HG03064 (cell line): ENCODE measurements at regions not wholly inside any gene's neighbourhood (a gene's known extent, or its start where the extent isn't known, plus 50 kb on each side); places are given as distances from the start of the nearest gene placed in this dataset.

ENCODE experiments used
- ATAC-seq: cut with Tn5 transposase; IDR thresholded peaks from one replicate; pipeline ENCODE4 v1.9.1; 2021; ENCODE audit warnings: low read depth; ENCODE audit not compliant: unreplicated experiment

DNA sequence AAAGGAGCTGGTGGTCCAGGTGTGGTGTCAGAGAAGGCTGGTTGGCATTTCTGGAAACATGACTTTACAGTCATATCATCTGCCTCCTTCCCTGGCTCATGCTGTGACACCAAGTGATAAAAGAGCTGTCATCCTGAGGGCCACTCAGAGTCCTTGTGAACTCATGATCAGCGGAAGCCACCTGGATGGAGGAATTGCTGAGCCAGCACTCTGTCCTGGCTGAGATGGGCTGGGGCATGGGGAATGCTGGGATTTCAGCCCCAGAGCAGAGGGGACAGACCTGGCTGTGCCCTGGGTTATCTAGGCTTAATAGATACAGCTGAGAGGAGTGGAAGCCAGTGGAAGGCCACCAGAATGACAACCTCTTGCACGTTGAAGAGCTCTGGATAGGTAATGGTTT is 214.3 kb downstream of the DHX35 start:
- ATAC-seq, result no peak

DNA sequence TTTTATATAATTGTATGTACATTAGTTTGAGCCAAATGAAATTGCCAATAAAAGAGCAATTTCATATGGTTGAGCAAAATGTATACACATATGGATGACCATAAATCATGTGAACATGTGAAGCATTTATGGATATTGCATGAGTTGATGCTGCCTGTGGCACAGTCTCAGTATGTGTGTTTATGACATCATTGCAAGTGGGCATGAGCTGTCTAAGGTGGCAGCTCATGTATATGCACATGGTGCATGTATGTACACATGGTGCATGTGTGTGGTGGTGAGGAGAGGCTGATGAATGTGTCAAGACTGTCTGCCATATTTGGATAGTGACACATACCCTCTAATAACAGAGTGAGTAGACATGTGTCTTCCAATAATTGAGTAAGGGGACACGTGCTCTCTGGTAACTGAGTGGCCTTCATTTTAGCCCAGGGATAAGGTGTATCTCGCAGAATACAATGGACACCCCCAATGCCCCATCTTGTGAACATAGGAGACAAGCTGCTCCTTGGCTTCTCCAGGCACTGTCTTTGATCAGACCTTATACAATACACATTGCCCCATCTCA is 208.8 kb downstream of the DHX35 start:
- ATAC-seq, result no peak

DNA sequence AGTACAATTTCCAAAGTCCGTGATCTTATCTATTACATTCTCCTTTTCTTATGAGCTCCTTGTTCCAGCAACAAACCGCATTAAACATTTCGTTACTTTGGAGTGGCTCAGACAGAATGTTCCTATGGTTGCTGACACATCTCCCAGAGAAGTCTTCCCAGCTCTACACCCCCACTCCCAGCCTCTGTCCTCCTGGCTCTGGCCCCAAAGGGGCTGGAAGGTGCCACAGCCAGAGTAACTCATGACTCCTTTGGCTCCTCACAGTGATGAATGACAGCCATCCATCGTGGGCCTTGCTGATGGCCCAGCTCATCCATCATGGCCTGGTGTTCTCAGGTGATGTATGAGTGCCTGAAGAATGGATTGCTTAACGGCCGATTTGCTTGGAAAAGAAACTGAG is 203.0 kb downstream of the DHX35 start:
- ATAC-seq, result no peak

DNA sequence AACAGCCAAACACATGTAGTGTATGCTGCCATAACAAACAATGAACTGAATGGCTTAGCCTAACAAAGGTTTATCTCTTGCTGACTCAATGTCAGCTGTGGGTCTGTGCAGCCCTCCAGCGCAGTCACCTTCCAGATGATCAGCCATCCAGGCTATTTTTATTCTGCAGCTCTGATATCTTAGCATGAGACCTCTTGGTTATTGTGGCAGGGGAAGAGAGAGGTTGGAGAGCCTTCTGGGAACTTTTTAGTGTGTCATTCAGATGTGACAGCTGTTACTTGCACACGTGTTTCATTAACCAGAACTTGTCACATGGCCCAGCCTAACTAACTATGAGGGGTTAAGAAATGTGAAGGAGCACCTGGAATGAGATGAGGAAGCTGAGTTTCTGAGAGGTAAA is 202.5 kb downstream of the DHX35 start:
- ATAC-seq, result no peak

DNA sequence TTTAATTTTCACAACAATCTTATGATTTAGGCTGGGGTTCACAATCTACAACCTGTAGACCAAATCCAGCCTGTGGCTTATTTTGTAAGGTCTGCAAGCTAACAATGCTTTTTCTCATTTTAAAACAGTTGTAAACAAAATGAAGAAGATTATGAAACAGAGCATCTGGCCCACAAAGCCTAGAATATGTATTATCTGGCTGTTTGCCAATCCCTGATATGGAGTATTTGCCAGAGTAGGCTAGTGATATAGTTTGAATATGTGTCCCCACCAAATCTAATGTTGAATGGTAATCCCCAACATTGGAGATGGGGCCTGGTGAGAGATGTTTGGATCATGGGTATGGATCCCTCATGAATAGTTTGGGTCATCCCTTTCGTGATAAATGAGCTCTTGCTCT is 201.8 kb downstream of the DHX35 start:
- ATAC-seq, result no peak

DNA sequence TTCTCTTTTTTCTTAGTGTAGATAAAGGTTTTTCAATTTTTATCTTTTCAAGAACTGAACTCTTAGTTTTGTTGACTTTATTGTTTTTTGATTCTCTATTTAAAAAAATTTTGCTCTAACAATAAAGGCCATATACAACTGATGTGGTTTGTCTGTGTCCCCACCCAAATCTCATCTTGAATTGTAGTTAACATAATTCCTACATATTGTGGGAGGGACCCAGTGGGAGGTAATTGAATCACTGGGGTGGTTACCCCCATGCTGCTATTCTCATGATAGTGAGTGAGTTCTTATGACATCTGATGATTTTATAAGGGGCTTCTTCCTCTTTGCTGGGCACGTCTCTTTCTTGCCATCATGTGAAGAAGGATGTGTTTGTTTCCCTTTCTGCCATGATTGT is 199.8 kb downstream of the DHX35 start:
- no peak for ATAC-seq

DNA sequence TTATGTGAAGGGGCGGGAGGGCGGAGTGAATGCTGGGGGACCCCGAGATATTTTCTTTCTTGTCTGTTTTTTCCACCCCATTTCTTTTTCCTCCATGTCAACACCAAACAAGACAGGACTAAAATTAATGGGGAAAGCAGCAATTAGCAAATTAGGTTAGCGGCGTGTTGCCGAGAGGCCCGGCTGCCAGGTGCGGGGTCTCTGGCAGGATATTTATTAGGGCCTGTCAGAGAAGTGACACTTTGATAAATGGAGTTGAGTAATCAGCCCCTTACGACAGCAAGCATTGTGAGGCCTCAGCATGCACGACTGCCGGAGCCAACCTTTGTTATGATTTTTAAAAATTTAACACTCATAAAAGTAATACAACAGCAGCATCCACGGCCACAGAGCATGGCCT is 193.8 kb downstream of the DHX35 start:
- ATAC-seq, result no peak

DNA sequence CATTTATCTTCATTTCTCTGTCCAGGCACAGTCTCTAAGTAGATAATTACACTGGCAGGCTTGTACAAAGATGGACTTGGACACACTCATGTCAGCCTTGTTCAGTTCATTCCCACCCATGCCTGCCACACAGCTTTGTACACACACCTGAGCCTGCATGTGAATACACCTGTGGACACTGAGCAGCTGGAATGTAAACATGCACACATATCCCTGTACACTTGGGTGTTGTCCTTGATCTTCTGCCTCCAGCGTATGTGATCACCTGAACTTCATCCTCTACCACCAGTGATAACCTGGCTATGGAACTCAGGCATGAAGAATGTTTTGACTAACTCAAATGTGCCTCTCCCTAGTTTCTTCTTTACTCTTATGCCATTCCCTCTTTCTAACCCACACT is 190.6 kb downstream of the DHX35 start:
- no peak for ATAC-seq

DNA sequence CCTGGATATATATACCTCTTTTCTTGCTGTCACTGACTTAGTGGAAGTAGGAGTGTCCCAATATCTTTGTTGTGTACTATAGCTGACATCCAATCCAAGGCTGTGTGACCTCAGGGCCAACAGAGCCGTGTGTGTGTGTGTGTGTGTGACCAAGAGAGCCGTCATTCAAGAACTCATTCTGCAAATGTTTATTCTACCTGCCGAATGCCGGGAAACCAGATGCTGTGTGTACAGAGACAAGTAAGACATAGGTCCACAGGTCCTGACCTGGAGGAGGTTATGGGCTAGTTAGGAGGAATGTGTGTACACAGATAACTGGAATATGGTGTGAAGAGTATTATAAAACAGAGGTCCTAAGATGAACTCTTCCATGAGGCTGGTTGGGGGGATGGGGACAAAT is 190.0 kb downstream of the DHX35 start:
- ATAC-seq, result no peak

DNA sequence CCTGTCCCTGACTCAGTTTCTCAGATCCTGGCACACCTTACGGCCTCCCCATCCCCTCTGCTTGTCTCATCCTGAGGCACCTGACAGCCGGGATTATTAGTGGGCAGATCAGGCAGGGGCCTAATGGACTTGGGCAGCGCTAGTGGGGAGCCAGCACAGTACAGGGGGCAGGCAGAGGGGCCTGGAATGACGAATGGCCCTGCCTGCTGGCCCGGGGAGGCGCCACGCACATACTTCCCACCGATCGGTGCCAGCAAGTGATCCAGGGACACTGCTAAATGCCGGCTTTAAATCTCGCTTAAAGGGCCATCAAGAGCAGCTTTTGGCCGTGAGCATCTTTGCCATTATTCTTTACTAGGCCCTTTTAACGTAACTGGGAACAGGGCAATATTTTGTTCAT is 188.4 kb downstream of the DHX35 start:
- ATAC-seq, result no peak

DNA sequence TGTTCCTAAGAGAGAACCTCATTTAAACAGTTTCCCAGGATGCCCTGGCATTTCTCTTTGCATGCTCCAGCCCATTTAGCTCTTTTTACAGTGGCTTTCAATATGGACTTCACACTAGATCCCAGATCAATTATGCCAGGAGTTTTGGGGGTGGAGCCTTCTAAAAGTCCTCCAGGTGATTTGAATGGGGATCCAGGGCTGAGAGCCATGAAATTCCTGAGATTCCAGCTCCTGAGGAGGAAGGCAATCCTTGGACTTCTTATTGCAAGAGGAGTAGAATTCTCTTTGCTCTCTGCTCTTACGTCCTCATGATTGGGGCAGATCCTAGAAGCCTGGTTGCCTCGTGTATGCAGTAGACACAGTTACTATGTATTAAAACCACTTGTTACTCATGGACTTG is 184.2 kb downstream of the DHX35 start:
- ATAC-seq, result no peak

DNA sequence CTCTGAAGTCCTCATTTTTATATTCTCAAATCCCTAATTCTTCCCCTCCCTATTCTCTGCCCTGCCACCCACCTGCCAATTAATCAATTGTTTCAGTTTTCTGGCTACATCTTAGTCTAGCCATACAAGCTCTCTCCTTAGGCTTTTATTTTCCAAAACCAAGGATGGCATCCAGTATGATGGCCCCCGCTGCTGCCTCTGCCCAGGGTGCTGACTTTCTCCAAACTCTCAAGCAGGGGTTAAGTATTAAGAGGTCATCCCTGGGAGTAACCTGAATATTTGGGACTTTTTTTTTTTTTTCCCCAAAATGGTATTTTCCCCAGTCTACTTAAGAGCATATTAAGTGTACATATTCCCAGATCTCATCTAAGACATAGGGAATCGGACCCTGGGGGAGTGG is 183.8 kb downstream of the DHX35 start:
- ATAC-seq, result no peak

DNA sequence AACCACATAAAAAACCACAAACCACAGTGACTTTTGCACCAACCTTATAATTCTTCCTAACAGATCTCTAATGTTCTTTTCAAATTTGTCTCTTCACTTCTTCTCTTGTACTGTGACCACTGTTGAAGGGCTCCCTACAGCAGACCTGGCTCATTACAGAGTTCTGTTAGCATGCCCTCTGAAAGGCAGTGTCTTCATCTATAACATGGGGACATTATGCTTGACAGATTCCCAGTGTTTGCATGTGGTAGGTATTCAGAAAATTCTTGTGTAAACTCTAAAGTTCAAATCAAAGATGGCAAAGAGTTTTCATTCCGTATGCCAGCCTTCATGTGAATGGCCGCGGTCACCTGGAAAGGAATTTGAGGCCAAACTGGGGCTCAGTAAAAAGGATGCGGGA is 182.6 kb downstream of the DHX35 start:
- ATAC-seq, result no peak

DNA sequence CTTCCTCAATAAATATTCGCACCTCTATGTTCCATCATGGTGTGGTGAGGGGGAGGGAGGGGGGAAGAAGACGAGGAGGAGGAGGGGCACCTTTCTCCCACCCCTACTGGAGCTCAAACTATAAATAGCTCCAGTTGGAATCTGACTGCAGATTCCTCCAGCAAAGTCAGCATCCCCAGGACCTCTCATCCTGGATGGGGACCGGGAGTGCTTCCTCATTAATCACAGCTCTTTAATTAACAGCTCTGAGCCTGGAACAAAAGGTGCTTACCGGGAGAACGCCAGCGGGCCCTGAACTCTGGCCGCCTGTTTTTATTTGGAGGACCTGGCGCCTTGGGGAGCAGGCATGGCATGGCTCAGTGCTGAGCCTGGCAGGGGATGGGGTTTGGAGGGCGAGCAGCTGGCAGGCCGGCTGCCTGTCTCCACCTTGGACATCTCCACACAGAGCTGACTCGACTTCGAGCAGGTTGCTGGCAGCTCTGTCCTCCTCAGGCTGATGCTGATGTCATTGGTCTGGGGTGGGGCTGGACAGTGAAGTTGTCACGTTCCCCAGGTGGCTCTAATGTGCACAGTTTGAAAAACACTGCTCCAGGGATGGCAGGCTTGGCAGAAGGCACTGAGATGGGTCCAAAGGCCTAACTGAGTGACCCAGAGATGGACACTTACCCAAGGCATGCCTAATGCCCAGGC is 180.4 kb downstream of the DHX35 start:
- no peak for ATAC-seq

DNA sequence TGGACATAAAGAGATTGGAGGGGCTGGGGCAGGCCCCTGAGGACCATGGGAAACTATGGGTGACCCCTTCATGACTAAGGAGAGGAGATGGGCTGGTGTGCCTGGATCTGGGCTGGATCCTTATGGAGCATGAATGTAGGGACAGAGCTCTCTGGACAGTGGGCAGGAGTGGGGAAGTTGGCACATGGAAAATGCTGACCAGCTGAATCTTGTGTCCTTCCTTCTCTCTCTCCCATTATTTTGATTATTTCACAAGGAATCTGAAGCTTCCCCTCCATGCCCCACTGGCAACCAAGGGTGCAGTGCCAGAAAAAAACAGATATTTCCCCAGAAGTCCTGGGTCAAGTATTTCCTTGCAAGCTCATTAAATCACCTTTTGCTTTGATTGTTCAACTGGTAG is 175.2 kb downstream of the DHX35 start:
- no peak for ATAC-seq

DNA sequence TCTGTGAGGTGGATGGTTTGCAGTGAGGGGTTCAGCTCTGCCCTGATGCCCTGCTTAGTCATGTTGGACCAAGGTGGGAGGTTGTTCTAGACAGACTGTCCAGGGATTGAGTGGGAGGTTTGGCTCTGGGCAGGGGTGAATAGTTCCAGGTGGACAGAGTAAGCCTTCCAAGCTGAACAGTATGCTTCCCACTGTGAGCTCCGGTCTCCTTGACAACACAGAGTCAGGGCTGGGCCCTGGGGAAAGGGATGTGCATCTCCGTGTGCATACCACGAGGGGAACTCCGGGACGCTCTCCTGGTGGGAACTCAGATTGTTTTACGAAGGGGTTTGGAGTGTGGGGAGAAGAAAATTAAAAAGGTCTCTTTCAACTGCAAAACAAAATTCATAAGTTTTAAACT is 174.7 kb downstream of the DHX35 start:
- no peak for ATAC-seq

DNA sequence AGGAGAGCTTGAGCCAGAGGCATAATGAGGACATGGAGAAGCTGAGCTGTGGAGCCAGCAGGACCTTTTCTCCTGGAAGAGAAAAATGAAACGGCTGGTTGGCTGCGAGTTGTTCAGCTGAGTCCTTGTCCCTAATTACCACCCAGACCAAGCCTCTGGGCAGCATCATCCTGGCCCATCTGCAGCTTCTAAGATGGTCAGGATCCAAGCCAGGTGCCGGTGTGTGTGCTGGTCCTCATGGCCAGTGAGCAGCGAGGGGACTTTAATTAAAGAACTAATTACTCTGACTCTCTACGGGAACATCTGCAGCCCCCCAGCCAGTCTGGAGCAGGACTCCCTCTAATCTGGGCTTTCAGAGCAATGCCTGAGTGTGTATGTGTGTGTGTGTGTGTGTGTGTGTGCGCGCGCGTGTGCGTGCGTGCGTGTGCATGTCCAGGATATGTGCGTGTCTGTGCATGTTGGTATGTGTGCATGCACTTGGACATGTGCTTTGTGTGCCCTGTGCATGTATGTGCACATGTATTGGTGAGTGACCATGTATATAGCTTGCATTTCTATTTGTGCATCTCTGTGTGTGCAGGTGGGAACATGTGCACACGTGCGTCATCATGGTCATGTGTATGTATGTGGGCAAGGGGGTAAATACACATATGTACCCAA is 173.9 kb downstream of the DHX35 start:
- ATAC-seq, result no peak

DNA sequence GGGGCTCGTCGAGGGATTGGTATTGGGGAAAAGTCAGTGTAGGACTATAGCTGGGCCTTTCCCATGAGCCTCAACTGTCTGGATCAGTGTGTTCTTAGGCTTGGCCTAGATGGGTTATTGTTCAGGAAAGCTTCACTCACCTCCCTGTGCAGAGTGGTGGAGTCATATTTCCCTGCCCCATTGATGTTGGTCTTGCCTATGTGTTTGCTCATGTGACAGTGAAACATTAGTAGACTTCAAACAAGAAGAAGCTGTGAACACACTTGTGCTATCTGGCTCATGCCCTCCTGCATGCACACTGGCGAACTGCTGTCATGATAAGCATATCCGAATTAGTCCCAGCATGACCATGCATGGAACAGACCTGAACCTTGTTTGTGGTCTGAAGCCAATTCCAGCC is 171.1 kb downstream of the DHX35 start:
- ATAC-seq, result no peak

DNA sequence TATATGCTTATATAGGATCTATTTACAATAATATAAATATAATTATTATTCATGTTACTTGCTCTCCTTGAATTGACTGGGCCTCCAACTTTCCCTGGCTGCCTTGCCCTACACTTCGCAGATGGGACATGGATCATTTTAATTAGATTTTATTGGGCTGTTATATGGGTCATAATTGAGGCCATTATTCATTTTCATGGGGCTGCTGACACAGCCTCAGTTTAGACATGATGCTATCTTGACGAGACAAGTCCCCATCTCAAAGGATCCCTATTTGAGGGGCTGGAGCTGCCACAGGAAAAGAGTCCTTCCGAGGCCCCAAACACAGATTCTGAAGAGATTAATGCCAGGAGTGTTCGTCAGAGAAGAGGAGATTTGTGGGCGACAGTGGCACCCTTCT is 170.4 kb downstream of the DHX35 start:
- no peak for ATAC-seq

DNA sequence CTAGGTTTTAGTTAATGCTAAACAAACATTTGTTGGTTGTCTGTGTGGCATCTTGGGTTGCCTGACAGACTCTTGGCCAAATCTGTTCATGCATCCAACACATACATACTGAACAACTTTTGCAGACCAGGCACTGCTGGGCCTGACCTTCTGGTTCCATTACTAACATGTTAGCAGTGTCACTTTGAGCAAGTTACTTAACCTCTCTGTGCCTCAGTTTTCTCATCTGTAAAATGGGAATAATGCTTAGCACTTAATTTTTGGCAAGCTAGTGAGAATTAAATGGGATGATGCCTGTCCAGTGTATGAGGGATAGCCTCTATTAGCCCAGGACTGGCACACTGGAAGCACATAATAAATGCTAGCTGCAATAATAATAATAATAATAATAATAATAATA is 169.9 kb downstream of the DHX35 start:
- ATAC-seq, result no peak

DNA sequence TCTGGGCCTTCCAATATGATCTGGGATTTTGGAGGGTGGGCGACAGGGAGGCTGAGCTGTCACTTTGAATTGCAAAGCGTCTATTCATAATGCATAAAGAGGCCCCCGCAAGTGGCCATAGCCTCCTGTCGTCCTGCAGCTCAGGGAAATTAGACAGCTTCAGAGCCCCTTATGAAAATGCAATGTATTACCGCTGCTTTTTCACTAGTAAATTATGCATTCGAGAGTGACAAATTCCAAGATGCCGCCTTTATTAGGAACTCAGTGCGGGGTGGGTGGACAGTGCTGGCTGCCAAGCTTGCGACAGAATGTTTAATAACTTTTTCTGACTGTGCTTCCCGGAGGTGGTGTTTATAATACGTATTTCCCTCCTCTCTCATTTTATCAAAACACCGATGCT is 168.5 kb downstream of the DHX35 start:
- ATAC-seq, result no peak

DNA sequence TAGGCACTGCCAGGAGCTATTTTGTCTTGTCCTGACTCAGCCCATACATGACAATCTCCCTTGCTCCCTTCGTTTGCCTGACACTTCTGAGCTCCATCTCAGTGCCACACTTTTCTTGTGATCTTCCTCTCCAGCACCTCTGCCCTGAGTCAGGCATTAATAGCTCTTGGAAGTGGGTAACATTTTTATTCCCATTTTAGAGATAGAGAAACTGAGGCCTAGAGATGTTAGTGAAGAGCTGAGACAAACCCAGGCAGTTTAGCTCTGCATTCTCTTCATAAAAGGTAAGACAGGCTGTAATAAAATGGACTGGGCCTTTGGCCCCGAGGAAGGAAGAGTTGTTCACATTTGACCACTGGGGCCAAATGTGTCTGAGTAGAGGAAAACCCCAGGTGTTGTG is 167.4 kb downstream of the DHX35 start:
- no peak for ATAC-seq
